ENCODE measurements at regions not wholly inside any gene's neighbourhood (a gene's known extent, or its start where the extent isn't known, plus 50 kb on each side); places are given as distances from the start of the nearest gene placed in this dataset.
"Not testable (repeated sequence)": the region's sequence is repeated elsewhere in the genome, so short reads cannot be mapped to it uniquely, and the experiment has no call there.

- POLR2A ChIA-PET: interaction anchor here (0.6 kb wide), 1 partner anchor 31 kb away, joined by 7 read pairs; no protein-coding TSS in a partner anchor
- Histone ChIP-seq H3K27me3 (ENCODE audit: control insufficient read depth, insufficient read depth, low read length) (peaks cover 5% of the 10 kb centered on the region), H3K4me3 (ENCODE audit: low read depth, low read length) (no peak overlapping the region), H3K9me3 (ENCODE audit: control insufficient read depth, insufficient read depth, low read length) (no peaks in the 10 kb centered on the region), H3K27ac (ENCODE audit: low read depth, low read length) (no peak overlapping the region)
- CTCF ChIA-PET: no interaction called here
- no peak for DNase-seq (ENCODE audit: low read depth, low spot score)
- no peak for TF ChIP-seq CTCF (IDR thresholded peaks at IDR 0.05; ENCODE audit: low read depth, low read length)
Measured at GRCh38 chr12:111123390-111123789, 203.0 kb upstream of the MYL2 start.

GRCh38 chr12:111122458-111122878, 202.1 kb upstream of the MYL2 start:
- CTCF ChIA-PET: no interaction called here

GRCh38 chr12:111121840-111122239, 201.5 kb upstream of the MYL2 start:
- Histone ChIP-seq H3K27ac (ENCODE audit: low read depth, low read length) (no peak overlapping the region), H3K27me3 (ENCODE audit: control insufficient read depth, insufficient read depth, low read length) (peaks cover 5% of the 10 kb centered on the region), H3K4me3 (ENCODE audit: low read depth, low read length) (no peak overlapping the region), H3K9me3 (ENCODE audit: control insufficient read depth, insufficient read depth, low read length) (no peaks in the 10 kb centered on the region)
- ChIA-PET CTCF (no interaction called here), POLR2A (no interaction called here)
- TF ChIP-seq CTCF (IDR thresholded peaks at IDR 0.05; ENCODE audit: low read depth, low read length): no peak
- no peak for DNase-seq (ENCODE audit: low read depth, low spot score)

More at GRCh38 chr12:111122458-111122878, 202.1 kb upstream of the MYL2 start:
- no peak overlapping the region for H3K4me3 ChIP-seq (ENCODE audit: low read depth, low read length)
- H3K27me3 ChIP-seq (ENCODE audit: control insufficient read depth, insufficient read depth, low read length): peaks cover 5% of the 10 kb centered on the region
- no peak overlapping the region for H3K27ac ChIP-seq (ENCODE audit: low read depth, low read length)
- no peak for TF ChIP-seq CTCF (IDR thresholded peaks at IDR 0.05; ENCODE audit: low read depth, low read length)
- POLR2A ChIA-PET: no interaction called here
- DNase-seq (ENCODE audit: low read depth, low spot score): no peak
- no peaks in the 10 kb centered on the region for H3K9me3 ChIP-seq (ENCODE audit: control insufficient read depth, insufficient read depth, low read length)

- H3K27me3 ChIP-seq (ENCODE audit: control insufficient read depth, insufficient read depth, low read length): peaks cover 5% of the 10 kb centered on the region
- no peak for DNase-seq (ENCODE audit: low read depth, low spot score)
- no peak overlapping the region for H3K4me3 ChIP-seq (ENCODE audit: low read depth, low read length)
- TF ChIP-seq CTCF (IDR thresholded peaks at IDR 0.05; ENCODE audit: low read depth, low read length): no peak
- ChIA-PET POLR2A (no interaction called here), CTCF (no interaction called here)
- H3K9me3 ChIP-seq (ENCODE audit: control insufficient read depth, insufficient read depth, low read length): no peaks in the 10 kb centered on the region
- no peak overlapping the region for H3K27ac ChIP-seq (ENCODE audit: low read depth, low read length)
Measured at GRCh38 chr12:111120578-111120977, 200.2 kb upstream of the MYL2 start.

- Histone ChIP-seq H3K9me3 (ENCODE audit: control insufficient read depth, insufficient read depth, low read length) (no peaks in the 10 kb centered on the region), H3K27me3 (ENCODE audit: control insufficient read depth, insufficient read depth, low read length) (no peaks in the 10 kb centered on the region), H3K4me3 (ENCODE audit: low read depth, low read length) (no peak overlapping the region), H3K27ac (ENCODE audit: low read depth, low read length) (no peak overlapping the region)
- CTCF ChIA-PET: no interaction called here
- POLR2A ChIA-PET: no interaction called here
- no peak for TF ChIP-seq CTCF (IDR thresholded peaks at IDR 0.05; ENCODE audit: low read depth, low read length)
- DNase-seq (ENCODE audit: low read depth, low spot score): no peak
Measured at GRCh38 chr12:111117017-111117416, 196.6 kb upstream of the MYL2 start.

- POLR2A ChIA-PET; H3K27me3 ChIP-seq (ENCODE audit: control insufficient read depth, insufficient read depth, low read length); CTCF ChIA-PET; H3K9me3 ChIP-seq (ENCODE audit: control insufficient read depth, insufficient read depth, low read length); DNase-seq (ENCODE audit: low read depth, low spot score); H3K4me3 ChIP-seq (ENCODE audit: low read depth, low read length); H3K27ac ChIP-seq (ENCODE audit: low read depth, low read length): not testable (repeated sequence)
Measured at GRCh38 chr12:111113313-111113712, 192.9 kb upstream of the MYL2 start.
